Duodenal mucosa (tissue), 2 donors: ENCODE measurements at regions not wholly inside any gene's neighbourhood (a gene's known extent, or its start where the extent isn't known, plus 50 kb on each side); places are given as distances from the start of the nearest gene placed in this dataset.
"Not testable (repeated sequence)": the region's sequence is repeated elsewhere in the genome, so short reads cannot be mapped to it uniquely, and the experiment has no call there.

ENCODE experiments used
- H3K27ac ChIP-seq: one replicate; pipeline ENCODE4 v1.7.0; 2013; ENCODE audit warnings: low read depth, low read length
- H3K27me3 ChIP-seq, 2 donors: one replicate each; pipeline ENCODE4 v1.7.0; 2013; ENCODE audit warnings: low read length in 2 of 2, control low read depth in 1 of 2; ENCODE audit not compliant: insufficient read depth in 2 of 2, control insufficient read depth in 1 of 2
- H3K36me3 ChIP-seq, 2 donors: one replicate each; pipeline ENCODE4 v1.7.0; 2013; ENCODE audit warnings: low read length in 2 of 2, control low read depth in 1 of 2; ENCODE audit not compliant: insufficient read depth in 2 of 2, control insufficient read depth in 1 of 2
- H3K4me1 ChIP-seq, 2 donors: one replicate each; pipeline ENCODE4 v1.7.0; 2013; ENCODE audit warnings: low read length in 2 of 2, control low read depth in 1 of 2; ENCODE audit not compliant: insufficient read depth in 2 of 2, control insufficient read depth in 1 of 2
- H3K4me3 ChIP-seq, 2 donors: one replicate each; pipeline ENCODE4 v1.7.0; 2013; ENCODE audit warnings: low read length in 2 of 2, low read depth in 1 of 2
- H3K9ac ChIP-seq, 2 donors: one replicate each; pipeline ENCODE4 v1.7.0; 2013; ENCODE audit warnings: low read length in 2 of 2, low read depth in 1 of 2
- H3K9me3 ChIP-seq, 2 donors: one replicate each; pipeline ENCODE4 v1.7.0; 2013; ENCODE audit warnings: low read length in 2 of 2, control low read depth in 1 of 2; ENCODE audit not compliant: control insufficient read depth in 1 of 2

DNA sequence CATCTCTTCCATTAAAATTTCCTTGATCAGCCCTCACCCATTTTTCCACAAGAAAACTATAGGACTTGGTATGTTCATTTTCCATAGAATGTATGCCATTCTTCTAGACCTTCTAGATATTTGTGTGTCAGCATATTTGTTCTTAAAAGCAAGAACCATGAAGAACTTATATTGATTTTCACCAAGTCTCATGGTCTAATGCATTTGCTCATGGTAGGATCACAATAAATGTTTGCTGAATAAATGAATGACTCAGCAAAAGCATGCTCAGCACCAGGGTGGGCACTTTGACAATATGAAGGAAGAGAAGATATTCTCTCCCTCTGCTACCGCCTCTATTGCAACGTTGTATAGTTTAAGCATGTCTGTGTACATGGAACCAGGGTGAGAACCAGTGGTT is 805.5 kb upstream of the SLC35B3 start:
- no peaks in the 10 kb centered on the region for H3K4me1 ChIP-seq
- no peaks in the 10 kb centered on the region for H3K36me3 ChIP-seq

DNA sequence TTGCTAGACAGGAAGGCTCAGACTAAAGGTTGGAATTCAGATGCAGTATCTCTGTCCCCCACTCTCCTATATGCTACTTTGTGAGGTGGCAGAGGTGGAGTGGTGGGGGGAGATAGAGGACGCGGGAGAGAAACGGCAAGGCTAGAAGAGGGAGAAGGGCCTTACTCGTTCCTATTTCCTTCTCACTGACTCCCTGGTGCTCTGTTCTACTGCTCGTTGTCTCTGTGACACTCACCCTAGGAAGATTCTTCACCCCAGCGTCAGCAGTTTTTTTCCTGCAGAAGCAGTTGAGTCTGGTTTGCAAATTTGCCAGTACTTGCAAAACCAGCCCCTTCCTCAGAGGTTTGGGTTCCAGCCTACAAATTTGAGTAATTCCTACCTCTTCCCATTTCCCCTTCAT is 801.1 kb upstream of the SLC35B3 start:
- Histone ChIP-seq H3K27me3 (no peaks in the 10 kb centered on the region), H3K4me1 (no peaks in the 10 kb centered on the region), H3K4me3 (no peak overlapping the region), H3K9ac (no peak overlapping the region), H3K36me3 (no peaks in the 10 kb centered on the region), H3K27ac (no peak overlapping the region), H3K9me3 (peaks cover 0 to 2% of the 10 kb centered on the region in 2 donors)

More for the DNA sequence above, 805.5 kb upstream of the SLC35B3 start:
- H3K27ac ChIP-seq: no peak overlapping the region
- peaks cover 0 to 2% of the 10 kb centered on the region in 2 donors for H3K9me3 ChIP-seq
- no peak overlapping the region for H3K9ac ChIP-seq
- no peak overlapping the region for H3K4me3 ChIP-seq
- no peaks in the 10 kb centered on the region for H3K27me3 ChIP-seq

DNA sequence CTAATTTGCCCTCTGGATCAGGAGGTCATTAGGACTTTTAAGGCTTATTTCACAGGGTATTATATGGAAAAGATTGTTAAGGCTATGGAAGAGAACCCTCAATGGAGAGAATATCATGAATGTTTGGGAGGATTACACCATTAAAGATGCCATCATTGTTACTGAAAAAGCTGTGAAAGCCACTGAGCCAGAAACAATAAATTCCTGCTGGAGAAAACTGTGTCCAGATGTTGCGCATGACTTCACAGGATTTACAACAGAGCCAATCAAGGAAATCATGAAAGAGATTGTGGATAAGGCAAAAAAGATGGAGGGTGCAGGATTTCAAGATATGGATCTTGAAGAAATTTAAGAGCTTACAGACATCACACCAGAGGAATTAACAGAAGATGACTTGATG is 798.3 kb upstream of the SLC35B3 start:
- no peak overlapping the region for H3K4me3 ChIP-seq
- no peak overlapping the region for H3K27ac ChIP-seq
- H3K36me3 ChIP-seq: no peaks in the 10 kb centered on the region
- no peaks in the 10 kb centered on the region for H3K27me3 ChIP-seq
- H3K4me1 ChIP-seq: no peaks in the 10 kb centered on the region
- peaks cover 0 to 2% of the 10 kb centered on the region in 2 donors for H3K9me3 ChIP-seq
- no peak overlapping the region for H3K9ac ChIP-seq

DNA sequence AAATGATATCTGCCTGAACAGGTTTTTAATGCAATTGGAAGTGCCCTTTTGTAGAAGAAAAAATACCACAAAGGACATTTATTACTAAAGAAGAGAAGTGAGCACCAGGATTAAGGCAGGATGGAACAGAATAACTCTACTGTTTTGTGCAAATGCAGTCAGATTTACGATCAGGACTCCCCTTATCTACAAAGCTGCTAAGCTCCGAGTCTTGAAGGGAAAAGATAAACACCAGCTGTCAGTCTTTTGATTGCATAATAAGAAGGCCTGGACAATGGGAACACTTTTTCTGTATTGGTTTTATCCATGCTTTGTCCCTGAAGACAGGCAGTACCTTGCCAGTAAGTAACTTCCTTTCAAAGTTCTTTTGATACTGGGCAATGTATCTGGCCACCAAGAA is 797.9 kb upstream of the SLC35B3 start:
- Histone ChIP-seq H3K9ac (no peak overlapping the region), H3K4me3 (no peak overlapping the region), H3K36me3 (no peaks in the 10 kb centered on the region), H3K4me1 (no peaks in the 10 kb centered on the region), H3K9me3 (peaks cover 0 to 2% of the 10 kb centered on the region in 2 donors), H3K27ac (no peak overlapping the region), H3K27me3 (no peaks in the 10 kb centered on the region)

DNA sequence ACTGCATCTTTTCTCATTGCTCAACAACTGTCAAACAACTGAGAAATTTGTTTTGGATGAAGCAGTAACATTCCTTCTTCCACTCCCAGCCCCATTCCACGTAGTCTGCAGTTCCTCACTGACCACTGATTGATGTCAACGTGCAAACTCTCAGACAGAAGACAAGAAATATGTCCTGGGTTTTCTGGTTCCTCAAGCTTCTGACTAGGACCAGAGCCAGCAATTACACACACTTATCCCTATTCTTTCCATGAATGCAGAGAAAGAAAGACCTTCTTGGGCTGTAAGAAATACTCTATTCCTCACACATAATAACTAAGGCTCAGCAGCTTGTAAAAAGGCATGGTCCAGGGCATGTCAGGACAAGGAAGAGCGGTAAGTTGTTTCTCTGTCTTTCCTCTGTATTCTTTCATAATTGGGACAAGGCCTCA is 790.1 kb upstream of the SLC35B3 start:
- H3K27ac ChIP-seq: no peak overlapping the region
- H3K27me3 ChIP-seq: no peaks in the 10 kb centered on the region
- no peak overlapping the region for H3K9ac ChIP-seq
- H3K4me3 ChIP-seq: no peak overlapping the region
- no peaks in the 10 kb centered on the region for H3K36me3 ChIP-seq
- H3K9me3 ChIP-seq: peaks cover 0 to 5% of the 10 kb centered on the region in 2 donors
- no peaks in the 10 kb centered on the region for H3K4me1 ChIP-seq

DNA sequence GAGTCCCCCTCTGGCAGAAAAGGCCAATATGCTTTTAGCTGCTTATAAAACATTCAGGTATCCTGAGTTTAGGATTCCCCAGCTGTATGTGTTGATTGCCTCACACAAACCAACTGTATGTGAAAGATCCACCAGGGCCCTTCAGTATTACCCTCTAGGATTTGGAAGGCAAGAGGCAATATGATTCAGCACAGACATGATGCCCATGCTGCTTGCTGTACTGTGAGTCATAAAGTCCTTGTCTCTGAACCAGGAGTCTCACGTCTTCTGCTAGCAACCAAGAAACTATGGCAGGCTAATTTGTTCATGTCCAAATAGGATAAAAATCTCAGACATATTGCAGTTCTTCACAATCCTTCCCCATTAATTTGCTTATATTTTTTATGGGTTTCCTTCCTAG is 789.2 kb upstream of the SLC35B3 start:
- H3K27me3 ChIP-seq: no peaks in the 10 kb centered on the region
- no peak overlapping the region for H3K4me3 ChIP-seq
- no peaks in the 10 kb centered on the region for H3K36me3 ChIP-seq
- no peak overlapping the region for H3K9ac ChIP-seq
- H3K27ac ChIP-seq: no peak overlapping the region
- H3K9me3 ChIP-seq: peaks cover 0 to 5% of the 10 kb centered on the region in 2 donors
- H3K4me1 ChIP-seq: no peaks in the 10 kb centered on the region

DNA sequence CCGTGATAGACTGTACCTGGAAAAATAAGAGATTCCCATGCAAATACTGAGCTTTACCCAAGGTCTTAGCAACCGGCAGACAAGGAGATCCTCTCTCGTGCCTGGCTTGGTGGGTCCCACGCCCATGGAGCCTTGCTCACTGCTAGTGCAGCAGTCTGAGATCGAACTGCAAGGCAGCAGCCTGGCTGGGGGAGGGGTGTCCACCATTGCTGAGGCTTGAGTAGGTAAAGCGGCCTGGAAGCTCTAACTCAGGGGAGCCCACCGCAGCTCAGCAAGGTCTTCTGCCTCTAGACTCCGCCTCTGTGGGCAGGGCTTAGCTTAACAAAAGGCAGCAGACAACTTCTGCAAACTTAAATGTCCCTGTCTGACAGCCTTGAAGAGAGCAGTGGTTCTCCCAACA is 778.4 kb upstream of the SLC35B3 start:
- not testable (repeated sequence) for H3K9me3 ChIP-seq, H3K4me3 ChIP-seq, H3K27ac ChIP-seq, H3K36me3 ChIP-seq, H3K4me1 ChIP-seq, H3K9ac ChIP-seq, H3K27me3 ChIP-seq

DNA sequence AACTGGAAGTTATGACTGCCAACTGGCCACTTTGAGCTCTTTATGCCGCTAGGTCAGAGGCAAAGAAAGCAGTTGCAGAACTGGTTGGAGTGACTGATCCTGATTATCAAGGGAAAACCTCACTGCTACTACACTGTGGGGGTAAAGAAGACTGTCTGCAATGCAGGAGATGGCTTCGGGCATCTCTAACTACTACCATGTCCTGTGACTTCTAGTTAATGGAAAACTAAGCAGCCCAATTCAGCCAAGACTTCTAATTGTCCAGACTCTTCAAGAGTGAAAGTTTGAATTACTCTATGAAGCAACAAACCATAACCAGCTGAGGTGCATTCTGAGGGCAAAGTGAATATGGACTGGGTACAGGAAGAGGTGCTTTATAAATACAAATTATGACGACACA is 773.6 kb upstream of the SLC35B3 start:
- no peaks in the 10 kb centered on the region for H3K27me3 ChIP-seq
- no peak overlapping the region for H3K4me3 ChIP-seq
- H3K27ac ChIP-seq: no peak overlapping the region
- no peaks in the 10 kb centered on the region for H3K4me1 ChIP-seq
- H3K9me3 ChIP-seq: peaks cover 0 to 5% of the 10 kb centered on the region in 2 donors
- H3K36me3 ChIP-seq: no peaks in the 10 kb centered on the region
- H3K9ac ChIP-seq: no peak overlapping the region

DNA sequence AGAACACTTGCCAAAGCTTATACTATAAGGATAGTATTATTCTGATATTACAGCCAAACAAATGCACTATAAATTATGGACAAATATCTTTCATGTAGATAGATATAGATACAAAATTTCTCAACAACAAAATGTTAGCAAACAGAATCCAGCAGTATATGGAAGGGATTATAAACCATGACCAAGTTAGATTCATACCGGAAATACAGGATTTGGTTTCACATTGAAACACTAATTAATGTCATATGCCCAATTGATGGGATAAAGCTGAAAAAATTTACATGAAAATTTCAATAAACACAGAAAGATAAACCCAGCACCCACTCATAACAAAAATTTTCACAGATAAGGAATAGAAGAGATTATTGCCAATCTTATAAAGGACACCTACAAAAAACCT is 770.3 kb upstream of the SLC35B3 start:
- Histone ChIP-seq H3K9me3 (peaks cover 0 to 5% of the 10 kb centered on the region in 2 donors), H3K9ac (no peak overlapping the region), H3K27me3 (no peaks in the 10 kb centered on the region), H3K4me1 (no peaks in the 10 kb centered on the region), H3K27ac (no peak overlapping the region), H3K4me3 (no peak overlapping the region), H3K36me3 (no peaks in the 10 kb centered on the region)

DNA sequence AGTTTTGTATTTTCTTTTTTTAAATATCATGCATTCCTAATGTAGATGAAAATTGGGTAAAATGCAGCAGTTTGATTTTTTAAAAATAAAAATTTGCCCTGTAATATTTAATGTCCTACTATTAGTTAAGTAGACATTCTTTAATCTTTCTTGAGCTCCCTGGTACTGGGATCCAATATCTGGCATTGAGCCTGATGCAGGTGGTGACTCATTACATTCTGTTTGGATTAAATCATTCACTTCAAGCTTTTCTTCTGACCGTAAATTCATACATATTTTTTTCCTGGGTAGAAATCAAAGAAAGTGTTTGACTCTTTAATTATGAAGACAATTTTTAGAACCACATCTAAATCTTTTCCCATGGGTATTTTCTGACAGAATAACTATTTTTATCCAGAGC is 768.8 kb upstream of the SLC35B3 start:
- Histone ChIP-seq H3K9me3 (peaks cover 0 to 5% of the 10 kb centered on the region in 2 donors), H3K4me3 (no peak overlapping the region), H3K27me3 (no peaks in the 10 kb centered on the region)

DNA sequence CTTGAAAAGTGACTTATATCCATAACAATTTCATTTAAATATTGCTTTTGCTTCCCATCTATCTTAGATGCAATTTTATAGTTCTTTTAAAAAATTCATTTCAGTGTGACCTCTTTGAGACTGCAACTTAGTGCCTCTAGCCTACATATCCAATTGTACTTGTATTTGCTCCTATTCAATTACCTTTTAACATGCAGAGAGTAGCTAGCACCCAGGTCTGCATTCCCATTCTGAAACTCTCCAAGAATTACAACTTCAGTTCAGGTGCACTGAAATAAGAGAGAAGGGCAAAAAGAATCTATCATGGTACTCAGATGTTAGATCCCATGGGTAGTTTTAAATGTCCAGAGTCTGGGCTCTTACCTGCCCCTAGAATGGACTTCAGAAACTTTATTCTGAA is 765.4 kb upstream of the SLC35B3 start:
- H3K9me3 ChIP-seq: peaks cover 0 to 4% of the 10 kb centered on the region in 2 donors
- H3K4me3 ChIP-seq: no peak overlapping the region
- no peak overlapping the region for H3K9ac ChIP-seq
- H3K27me3 ChIP-seq: no peaks in the 10 kb centered on the region
- H3K36me3 ChIP-seq: no peaks in the 10 kb centered on the region
- H3K4me1 ChIP-seq: no peaks in the 10 kb centered on the region
- H3K27ac ChIP-seq: no peak overlapping the region

More for the DNA sequence above, 768.8 kb upstream of the SLC35B3 start:
- Histone ChIP-seq H3K36me3 (no peaks in the 10 kb centered on the region), H3K4me1 (no peaks in the 10 kb centered on the region), H3K27ac (no peak overlapping the region), H3K9ac (no peak overlapping the region)
